ENCODE measurements at regions not wholly inside any gene's neighbourhood (a gene's known extent, or its start where the extent isn't known, plus 50 kb on each side); places are given as distances from the start of the nearest gene placed in this dataset.
"Not testable (repeated sequence)": the region's sequence is repeated elsewhere in the genome, so short reads cannot be mapped to it uniquely, and the experiment has no call there.

DNA sequence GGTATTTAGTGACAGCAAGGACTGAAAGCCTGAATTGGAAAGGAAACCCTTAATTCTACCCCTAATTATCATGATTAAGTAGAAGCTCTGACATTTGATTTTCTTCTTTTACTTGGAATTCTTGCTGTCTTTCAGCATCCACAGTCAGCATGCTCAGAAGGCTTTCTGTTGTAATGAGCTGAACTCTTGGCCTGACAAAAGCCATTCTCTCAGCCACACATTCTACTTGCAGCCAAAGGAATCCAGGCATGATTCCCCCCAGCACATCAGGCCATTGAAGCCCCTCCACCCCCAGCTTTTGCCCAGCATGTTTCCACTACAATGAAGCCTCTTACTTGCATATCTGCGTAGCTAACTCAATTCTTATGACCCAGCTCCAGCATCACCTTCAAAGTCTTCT lies 94.3 kb upstream of the FRMD4A start:
- no peak for DNase-seq

DNA sequence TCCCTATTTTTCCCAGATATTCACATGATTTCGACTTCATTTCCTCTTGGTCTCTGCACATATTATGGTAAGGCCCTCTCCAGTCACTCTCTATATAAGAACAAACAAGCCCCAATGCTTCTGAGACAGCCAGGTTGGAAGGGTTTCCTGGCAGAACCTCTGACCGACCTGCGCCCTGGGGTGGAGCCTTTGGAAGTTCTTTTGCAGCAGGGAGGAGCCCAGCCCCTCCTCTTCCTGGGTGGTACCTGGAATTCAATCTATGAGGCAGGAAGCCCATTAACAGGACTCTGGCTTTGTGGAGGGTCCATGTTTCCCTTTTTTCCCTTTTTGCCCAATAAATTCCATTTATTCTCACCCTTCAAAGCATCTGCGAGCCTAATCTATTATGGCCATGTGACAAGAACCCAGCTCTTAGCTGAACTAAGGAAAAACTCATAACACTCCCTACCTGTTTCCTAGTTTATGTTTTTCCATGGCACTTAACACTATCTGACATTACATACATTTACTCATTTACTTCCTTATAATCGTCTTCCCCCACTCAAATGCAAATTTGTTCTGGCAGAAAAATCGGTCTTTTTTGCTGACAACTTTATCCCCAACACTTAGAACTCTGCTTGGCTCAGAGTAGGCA lies 92.5 kb upstream of the FRMD4A start:
- DNase-seq: no peak

DNA sequence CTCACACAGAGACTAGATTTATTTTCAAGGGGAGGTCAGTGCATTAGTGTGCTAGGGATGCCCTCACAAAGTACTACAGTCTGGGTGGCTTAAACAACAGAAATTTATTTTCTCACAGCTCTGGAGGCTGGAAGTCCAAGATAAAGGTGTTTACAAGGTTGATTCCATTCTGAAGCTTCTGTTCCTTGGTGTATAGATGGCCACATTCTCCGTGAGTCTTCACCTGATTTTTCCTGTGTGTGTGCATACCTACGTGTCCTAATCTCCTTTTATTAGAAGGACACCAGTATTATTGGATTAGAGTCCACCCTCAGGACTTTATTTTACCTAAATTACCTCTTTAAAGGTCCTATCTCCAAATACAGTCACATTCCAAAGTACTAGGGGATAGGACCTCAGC lies 91.7 kb upstream of the FRMD4A start:
- no peak for DNase-seq

DNA sequence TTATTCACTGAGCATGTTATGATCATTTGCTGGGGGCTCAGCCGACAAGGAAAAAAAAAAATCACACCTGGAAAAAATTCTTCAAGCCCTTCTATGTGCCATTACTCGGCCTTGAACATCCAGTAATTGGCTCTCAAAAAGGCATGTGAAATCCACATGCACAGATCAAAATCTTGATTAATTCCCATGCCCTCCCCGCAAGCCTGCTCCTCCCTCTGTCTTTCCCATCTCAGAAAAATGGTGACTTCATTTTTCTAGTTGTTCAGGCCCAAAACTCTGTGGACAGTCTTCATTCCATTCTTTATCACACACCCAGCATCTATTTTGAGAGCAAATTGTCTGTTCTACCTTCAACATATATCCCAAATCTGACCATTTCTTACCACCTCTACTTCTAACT lies 91.2 kb upstream of the FRMD4A start:
- DNase-seq: no peak

DNA sequence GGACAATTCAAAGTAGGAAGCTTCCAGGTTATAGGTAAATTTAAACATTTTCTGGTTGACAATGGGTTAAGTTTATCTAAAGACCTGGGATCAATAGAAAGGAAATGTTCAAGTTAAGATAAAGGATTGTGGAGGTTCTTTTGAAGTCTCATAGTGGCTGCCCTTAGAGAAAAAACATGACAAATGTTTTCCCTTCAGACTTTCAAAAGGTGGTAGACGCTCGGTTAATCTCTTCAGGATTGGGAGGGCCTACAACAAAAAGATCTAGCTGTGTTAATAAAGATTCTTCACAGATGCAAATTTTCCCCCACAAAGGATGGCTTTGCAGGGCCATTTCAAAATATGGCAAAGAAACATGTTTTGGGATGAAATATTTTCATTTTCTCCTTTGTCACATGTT lies 86.6 kb upstream of the FRMD4A start:
- not testable (repeated sequence) for DNase-seq

DNA sequence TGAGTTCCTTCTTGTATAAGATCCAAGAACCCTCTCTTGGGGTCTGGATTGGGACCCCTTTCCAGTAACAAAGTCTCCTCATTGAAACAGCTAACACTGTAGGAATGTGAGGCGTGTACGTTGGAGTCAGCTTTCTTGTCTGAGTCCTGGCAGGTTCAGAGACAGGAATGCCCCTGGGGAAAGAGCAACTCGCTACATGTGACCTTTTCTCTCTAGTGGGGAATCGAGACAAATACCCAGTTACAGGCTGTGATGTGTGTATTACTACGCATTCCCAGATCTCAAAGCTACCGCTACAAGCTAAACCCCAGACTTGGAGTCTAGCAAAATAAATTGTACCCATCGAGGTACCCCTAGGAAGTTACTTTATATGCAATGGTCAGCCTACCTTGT lies 85.6 kb upstream of the FRMD4A start:
- DNase-seq: peak; percentile 89

DNA sequence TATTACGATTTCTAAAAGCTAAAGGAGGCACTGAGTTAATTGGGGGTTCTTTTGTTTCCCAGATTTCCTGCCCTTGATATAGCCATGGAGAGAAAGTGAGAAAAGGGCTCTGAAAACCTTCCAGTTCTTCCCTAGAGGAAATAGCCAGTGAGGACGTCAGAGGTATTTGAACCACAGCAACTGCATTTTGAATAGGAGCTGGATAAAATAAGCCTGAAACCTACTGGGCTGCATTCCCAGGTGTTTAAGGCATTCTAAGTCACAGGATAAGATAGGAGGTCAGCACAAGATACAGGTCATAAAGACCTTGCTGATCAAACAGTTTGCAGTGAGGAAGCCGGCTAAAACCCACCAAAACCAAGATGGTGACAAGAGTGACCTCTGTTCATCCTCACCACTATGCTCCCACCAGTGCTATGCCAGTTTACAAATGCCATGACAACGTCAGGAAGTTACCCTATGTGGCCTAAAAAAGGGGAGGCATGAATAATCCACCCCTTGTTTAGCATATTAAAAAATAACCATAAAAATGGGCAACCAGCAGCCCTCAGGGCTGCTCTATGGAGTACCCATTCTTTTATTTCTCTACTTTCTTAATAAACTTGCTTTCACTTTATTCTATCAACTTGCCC lies 85.1 kb upstream of the FRMD4A start:
- DNase-seq: no peak

DNA sequence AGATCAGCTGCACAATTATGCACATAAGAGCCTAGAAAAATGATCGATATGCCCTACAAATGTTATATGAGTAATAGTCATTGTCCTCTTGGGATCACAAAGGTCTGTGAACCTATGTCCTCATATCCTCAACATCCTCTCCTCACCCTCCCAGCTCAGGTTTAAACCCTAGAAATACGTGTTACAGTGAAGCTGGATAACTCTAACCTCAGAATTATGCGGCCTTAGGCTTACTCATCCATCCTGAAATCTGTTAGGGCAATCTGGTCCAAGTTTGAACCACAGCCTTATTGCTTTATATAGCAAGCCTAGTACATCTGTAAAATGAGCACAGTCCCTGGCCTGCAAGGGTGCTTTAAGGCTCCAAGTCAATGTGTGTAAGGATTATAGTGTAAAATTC lies 84.2 kb upstream of the FRMD4A start:
- peak; percentile 88 for DNase-seq

DNA sequence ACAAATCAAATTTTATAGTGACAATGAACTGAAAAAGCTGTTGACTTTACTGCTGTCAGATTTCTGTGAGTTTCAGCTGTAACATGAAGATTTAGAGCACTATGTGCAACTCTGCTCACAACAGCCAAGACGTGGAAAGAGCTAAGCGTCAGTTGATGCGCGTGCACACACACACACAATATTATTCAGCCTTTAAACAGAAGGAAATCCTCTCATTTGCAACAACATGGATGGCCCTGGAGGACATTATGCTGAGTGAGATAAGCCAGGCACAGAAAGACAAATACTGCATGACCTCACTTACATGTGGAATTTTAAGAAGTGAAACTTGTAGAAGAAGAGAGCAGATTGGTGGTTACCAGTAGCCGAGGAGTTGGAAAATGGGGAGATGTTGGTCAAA lies 82.8 kb upstream of the FRMD4A start:
- no peak for DNase-seq

DNA sequence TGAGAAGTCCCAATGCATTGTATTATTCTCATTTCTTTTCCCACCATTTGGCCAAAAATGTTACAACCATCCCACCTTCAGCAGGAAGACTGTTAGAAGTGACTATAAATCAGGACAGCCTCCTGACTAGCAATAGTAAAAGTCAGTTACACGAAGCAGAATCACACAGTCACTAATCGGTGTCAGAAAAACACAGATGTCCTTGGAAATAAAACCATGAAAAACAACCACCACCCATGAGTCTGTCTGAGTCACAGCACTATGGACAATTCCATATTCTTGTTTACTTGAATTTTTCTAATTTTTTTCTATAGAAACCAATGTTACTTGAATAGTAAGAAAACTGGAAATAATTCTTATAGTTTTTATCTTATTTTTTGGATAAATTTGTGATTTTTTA lies 81.9 kb upstream of the FRMD4A start:
- no peak for DNase-seq

DNA sequence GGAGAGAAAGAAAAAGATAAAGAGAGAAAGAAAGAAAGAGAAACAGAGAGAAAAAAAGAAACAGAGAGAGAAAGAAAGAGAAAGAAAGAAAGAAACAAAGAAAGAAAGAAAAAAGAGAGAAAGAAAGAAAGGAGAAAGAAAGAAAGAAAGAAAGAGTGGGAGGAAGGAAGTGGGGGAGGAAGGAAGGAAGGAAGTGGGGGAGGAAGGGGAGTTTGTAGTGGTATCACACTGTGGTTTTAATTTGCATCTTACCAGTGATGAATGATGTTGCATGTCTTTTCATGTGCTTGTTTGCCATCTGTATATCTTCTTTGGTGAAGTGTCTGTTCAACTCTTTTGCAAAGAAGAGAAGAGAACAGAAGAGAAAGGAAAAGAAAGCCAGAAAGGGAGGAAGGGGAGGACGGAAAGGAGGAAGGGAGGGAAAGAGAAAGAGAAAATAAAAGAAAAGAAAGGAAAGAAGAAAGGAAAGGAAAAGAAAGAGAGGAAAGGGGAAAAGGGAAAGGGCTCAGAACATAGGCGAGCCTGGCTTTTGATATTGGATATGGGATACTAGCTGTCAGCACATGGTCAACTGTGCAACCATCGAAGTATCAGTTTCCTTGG lies 79.2 kb upstream of the FRMD4A start:
- DNase-seq: no peak

DNA sequence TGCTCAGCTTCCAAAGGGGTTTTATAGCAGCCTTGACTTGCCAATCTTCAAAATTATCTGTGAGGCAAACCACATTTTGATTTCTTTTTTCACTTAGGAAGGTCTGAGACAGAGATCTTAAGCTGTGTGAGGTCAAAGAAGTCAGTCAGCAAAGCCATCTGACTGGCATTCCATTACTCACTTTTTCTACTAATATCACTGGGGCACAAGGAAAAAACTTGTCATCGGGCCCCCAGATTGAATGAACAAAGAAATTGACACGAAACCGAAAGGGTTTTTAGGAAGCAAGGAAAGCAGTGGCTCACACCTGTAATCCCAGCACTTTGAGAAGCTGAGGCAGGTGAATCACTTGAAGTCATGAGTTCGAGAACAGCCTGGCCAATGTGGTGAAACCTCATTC lies 78.5 kb upstream of the FRMD4A start:
- DNase-seq: no peak

DNA sequence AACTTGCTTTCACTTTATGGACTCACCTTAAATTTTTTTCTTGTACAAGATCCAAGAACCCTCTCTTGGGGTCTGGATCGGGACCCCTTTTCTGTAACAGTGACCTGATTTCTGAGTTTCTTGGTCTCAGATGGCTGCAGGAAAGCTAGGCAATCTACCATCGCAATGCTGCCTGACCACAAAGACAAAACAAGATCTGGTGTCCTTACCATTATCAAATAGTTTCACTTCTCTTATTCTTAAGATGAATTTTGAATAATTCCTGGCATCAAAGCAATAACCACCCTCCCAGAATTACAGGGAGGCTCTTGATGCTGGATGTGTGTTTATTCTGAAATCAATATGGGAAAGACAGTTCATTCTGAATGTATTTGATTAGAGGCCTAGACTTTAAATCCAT lies 77.4 kb upstream of the FRMD4A start:
- no peak for DNase-seq

DNA sequence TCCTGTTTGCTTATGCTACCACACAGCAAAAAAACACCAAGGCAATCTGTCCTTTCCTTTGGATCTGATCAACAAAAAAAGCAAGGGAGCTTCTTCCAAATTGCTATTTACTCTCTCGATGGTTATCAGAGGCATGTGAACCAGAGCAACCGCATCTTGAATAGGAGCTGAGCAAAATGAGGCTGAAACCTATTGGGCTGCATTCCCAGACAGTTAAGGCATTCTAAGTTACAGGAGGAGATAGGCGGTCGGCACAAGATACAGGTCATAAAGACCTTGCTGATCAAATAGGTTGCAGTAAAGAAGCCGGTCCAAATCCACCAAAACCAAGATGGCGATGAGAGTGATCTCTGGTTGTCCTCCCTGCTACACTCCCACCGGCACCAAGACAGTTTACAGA lies 76.8 kb upstream of the FRMD4A start:
- DNase-seq: no peak

DNA sequence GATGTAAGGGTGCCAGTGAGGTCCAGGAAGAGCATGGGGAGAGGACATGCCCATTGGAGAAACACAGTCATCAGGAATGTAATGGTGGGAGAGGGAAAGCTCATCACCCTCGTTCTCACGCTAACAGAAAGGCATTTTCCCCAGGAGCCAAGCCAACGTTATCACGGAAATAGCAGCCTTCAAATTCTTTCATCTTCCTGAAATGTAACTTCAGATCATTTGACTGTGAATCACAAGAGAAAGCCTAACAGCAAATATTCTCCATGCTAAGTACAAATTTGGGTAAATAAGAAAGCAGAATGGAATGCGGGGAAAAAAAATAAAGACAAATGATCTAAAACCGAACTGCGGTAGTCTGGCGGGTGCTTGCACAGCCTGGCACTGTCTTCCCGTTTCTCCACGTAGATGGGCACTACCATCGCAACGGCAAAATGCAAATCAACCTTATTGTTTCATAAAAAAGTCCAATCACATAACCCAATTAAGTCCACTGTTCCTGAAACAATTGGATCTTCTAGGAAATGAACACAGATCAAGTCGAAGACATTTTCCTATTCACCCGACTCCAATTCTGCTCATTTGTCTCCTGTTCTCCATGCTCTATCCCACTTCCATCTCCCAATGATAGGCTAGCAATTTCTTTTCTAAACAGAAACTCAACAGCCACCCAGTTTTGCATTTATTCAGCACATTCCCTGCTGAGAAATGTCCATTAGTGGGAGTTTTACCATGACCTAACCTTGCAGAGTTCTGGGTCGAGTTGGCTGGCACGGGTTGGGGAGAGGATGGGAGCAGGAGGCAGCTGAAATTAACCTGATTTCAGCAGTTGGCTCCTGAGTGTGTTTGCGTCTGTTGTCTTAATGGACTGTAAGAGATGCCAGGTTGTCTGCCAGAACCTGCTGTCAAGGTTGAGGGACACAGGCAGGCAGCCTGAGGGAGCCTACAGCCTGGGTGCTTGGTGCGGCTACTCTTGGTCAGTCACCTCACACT lies 74.6 kb upstream of the FRMD4A start:
- DNase-seq: peak; percentile 99

DNA sequence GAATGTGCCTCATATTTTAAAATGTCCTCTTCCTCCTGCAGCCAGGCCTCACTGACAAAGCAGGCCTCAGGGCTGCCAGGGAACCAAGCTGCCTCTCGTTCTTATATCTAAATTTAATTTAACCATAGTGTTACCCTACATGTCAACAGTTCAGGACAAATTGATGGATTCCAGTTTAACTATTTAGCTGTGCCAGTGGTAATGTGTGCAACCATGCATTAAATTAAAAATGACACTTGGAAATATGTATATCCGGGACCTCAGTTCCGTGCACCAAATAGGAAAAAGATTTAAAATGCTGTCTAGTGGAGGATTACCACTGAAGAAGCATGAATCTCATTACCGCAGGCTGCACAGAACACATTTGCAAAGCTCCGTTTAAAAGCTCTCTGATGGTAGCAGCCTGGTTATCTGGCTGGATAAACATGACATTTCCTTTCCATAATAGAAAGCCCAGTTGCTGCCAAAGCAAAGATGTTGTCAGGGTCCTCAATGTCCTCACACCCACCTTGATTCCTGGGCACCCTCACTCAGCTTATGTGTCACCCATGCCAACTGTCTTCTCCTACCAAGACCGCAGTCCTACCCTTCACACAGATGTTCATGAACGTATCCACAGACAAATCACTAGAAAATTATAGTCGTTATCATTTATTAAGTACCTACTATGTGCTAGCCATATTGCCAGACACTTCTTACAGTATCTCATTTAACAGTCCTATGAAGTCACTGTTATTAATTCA lies 73.3 kb upstream of the FRMD4A start:
- no peak for DNase-seq

DNA sequence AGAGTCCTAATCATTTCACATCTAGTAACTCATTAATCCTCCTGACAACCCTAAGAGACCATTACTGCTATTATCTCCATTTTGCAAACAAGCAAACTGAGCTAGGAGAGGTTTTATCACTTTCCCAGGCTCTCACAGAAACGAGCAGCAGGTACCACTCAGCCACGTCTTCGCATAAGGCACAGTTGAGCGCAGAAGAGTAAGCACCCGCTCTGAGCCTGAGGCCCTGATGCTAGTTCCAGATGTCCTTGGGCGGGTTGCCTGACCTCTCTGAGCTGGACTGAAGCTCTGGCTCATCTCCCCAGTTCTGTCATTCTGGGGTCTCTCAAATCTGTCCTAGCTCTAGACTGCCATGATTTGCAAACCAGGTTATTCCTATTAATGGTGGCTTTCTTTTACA lies 72.6 kb upstream of the FRMD4A start:
- no peak for DNase-seq

DNA sequence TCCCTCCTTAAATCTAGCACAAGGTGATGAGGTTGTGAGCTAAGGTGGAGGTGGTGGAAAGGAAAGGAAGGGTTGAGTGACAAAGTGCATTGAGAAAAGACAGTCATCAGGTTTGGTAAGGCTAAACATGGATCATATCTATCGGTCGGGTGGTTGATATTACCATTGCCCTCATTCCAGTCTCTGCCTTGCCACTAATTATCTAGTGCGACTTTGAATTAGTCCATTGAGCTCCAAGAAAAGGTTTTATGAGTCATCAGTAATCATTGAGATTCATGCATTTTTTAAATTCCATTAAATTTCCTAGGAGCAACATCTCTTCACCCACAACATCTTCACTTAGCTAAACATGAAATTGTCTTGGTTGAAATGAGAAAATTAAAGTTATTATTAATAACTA lies 68.9 kb upstream of the FRMD4A start:
- no peak for DNase-seq

DNA sequence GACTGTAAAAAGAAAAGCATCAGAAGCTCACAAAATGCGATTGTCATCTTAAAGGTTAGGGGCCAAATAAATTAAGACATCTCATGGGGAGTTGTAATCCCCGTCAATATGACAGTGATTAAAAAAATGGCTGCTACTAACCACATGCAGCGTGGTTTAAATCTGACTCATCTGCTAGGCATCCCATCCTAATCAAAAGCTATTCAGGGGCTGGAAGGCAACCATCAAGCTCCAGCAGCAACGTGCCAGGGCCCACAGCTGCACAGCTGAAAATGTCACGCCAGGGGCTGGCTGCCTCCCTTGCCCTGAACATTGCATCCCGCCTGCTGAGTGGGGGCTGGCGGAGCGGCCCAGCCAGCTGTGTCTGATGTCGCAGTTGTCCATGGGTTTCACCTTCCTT lies 66.3 kb upstream of the FRMD4A start:
- peak; percentile 100 for DNase-seq

DNA sequence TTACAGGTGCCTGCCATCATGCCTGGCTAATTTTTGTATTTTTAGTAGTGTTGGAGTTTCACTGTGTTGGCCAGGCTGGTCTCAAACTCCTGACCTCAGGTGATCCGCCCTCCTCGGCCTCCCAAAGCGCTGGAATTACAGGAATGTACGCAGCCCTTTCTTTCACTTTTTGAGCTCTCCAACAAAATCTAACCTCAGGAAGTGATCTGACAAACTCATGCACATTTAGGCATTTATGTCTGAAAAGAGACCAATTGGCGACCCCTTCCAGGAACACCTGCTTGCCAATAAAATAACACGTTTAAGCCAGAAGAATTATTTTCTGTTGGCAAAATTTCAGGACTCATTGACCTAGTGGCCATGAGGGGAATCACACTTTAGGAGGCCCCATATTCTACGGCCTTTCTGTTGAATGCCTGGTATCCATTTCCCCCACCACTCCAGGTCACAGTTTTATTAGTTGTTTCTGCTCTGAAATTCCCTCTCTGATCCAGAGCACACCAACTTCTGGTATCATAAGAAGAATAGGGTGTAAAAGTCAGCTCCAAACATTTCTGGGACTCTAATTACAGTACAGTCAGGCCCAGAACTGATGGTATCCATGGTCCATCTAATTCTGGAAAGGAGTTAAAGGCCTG lies 65.8 kb upstream of the FRMD4A start:
- no peak for DNase-seq

DNA sequence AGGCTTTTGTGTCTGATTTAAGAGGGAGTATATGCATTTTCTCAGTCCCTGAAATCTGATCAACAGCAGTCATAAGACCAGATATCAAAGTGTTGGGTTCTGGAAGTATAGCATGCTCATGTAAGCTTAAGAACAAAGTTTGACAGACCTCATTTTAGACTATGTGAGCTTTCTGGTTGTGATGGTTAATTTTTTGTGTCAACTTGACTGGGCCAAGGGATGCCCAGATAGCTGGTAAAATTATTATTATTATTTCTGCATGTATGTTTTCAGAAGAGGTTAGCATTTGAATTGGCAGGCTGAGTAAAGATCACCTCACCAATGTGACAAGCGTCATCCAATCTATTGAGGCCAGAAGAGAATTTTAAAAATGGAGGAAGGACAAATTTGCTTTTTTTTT lies 63.5 kb upstream of the FRMD4A start:
- no peak for DNase-seq

DNA sequence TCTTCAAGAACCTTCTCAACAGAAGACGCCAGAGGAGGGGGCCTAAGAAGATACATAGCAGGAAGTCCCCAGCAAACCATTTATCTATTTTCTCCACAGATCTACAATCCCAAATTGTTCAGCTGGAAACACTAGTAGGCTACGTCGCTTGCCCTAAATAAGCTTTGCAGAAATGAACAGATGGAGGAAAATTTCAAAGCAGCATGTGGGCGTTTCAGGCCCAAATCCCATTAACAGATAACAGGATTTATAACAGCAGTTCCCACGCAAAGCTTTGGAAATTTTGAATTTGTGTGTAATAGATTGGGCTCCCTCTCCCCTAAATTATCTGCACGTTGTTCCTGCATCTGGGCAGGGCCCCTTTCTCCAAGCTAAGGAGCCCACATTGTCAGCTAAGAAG lies 60.6 kb upstream of the FRMD4A start:
- DNase-seq: no peak
